GM18508 (cell line): ENCODE measurements at regions not wholly inside any gene's neighbourhood (a gene's known extent, or its start where the extent isn't known, plus 50 kb on each side); places are given as distances from the start of the nearest gene placed in this dataset.
A peak's percentile ranks its signal among the peaks of the same experiment; 100 is the strongest.
"Not testable (repeated sequence)": the region's sequence is repeated elsewhere in the genome, so short reads cannot be mapped to it uniquely, and the experiment has no call there.

Experiments used
- ATAC-seq: cut with Tn5 transposase; IDR thresholded peaks from one replicate; pipeline ENCODE4 v1.9.1; 2021; ENCODE audit warnings: moderate number of reproducible peaks; ENCODE audit not compliant: insufficient read depth, unreplicated experiment

GRCh38 chr5:124890442-124890841, 144.0 kb upstream of the ZNF608 start:
- not testable (repeated sequence) for ATAC-seq

GRCh38 chr5:124891179-124891578, 144.7 kb upstream of the ZNF608 start:
- ATAC-seq = no peak

GRCh38 chr5:124892185-124892848, 145.9 kb upstream of the ZNF608 start:
- ATAC-seq = no peak

- no peak for ATAC-seq
Measured at GRCh38 chr5:124894541-124894940, 148.1 kb upstream of the ZNF608 start.

- no peak for ATAC-seq
Measured at GRCh38 chr5:124895236-124895635, 148.8 kb upstream of the ZNF608 start.

- ATAC-seq = no peak
Measured at GRCh38 chr5:124901081-124901480, 154.6 kb upstream of the ZNF608 start.

- peak; percentile 99 for ATAC-seq
Measured at GRCh38 chr5:124902097-124902821, 155.8 kb upstream of the ZNF608 start.

- no peak for ATAC-seq
Measured at GRCh38 chr5:124905256-124906130, 159.1 kb upstream of the ZNF608 start.

- no peak for ATAC-seq
Measured at GRCh38 chr5:124906339-124907097, 160.1 kb upstream of the ZNF608 start.

GRCh38 chr5:124907098-124907644, 160.7 kb upstream of the ZNF608 start:
- no peak for ATAC-seq

- ATAC-seq = peak; percentile 72
Measured at GRCh38 chr5:124908581-124909451, 162.4 kb upstream of the ZNF608 start.

- ATAC-seq = no peak
Measured at GRCh38 chr5:124909734-124910133, 163.3 kb upstream of the ZNF608 start.

- ATAC-seq = peak; percentile 50
Measured at GRCh38 chr5:124910354-124911016, 164.0 kb upstream of the ZNF608 start.

GRCh38 chr5:124912638-124913328, 166.3 kb upstream of the ZNF608 start:
- no peak for ATAC-seq

- no peak for ATAC-seq
Measured at GRCh38 chr5:124913329-124913653, 166.9 kb upstream of the ZNF608 start.

- ATAC-seq = not testable (repeated sequence)
Measured at GRCh38 chr5:124916313-124916712, 169.9 kb upstream of the ZNF608 start.

GRCh38 chr5:124918618-124919017, 172.2 kb upstream of the ZNF608 start:
- no peak for ATAC-seq

GRCh38 chr5:124919076-124919475, 172.6 kb upstream of the ZNF608 start:
- ATAC-seq = no peak
